Keratinocyte (primary cell): ENCODE measurements at regions not wholly inside any gene's neighbourhood (a gene's known extent, or its start where the extent isn't known, plus 50 kb on each side); places are given as distances from the start of the nearest gene placed in this dataset.

Experiments
- DNase-seq: peaks from one replicate; pipeline ENCODE4 v3.0.0-alpha.2; 2011; ENCODE audit warnings: low read depth, missing footprints, low spot score
- FAIRE-seq: peaks from 2 replicates; lab custom pipeline; 2011; peaks lifted over from hg19 to GRCh38; lab: Jason Lieb, UNC
- H2AFZ ChIP-seq: 2 replicates; pipeline ENCODE4 v1.6.0; 2012; ENCODE audit warnings: low read length, control low read depth, inconsistent platforms; ENCODE audit not compliant: control insufficient read depth
- H3K27ac ChIP-seq: 2 replicates; pipeline ENCODE4 v1.5.1; 2011; ENCODE audit warnings: low read length; ENCODE audit not compliant: control insufficient read depth, insufficient read depth
- H3K27me3 ChIP-seq: 3 replicates; pipeline ENCODE4 v1.6.0; 2011; ENCODE audit warnings: low read length; ENCODE audit not compliant: control insufficient read depth, insufficient read depth; ENCODE audit errors: extremely low read depth
- H3K36me3 ChIP-seq, 2 experiments: 2 replicates in 1 of 2; 3 replicates in 1 of 2; pipeline ENCODE4 v1.5.1; 2011; ENCODE audit warnings: low read length in 2 of 2, mild to moderate bottlenecking in 1 of 2; ENCODE audit not compliant: control insufficient read depth in 2 of 2, insufficient read depth in 2 of 2; ENCODE audit errors: extremely low read depth in 1 of 2
- H3K4me1 ChIP-seq: 3 replicates; pipeline ENCODE4 v1.5.1; 2011; ENCODE audit warnings: low read length; ENCODE audit not compliant: control insufficient read depth, insufficient read depth; ENCODE audit errors: extremely low read depth
- H3K4me2 ChIP-seq: 3 replicates; pipeline ENCODE4 v1.6.0; 2011; ENCODE audit warnings: low read depth, low read length; ENCODE audit not compliant: control insufficient read depth, insufficient read depth; ENCODE audit errors: extremely low read depth
- H3K4me3 ChIP-seq, 3 experiments: fragments of 200-600 bp in 1 of 3; sonication (generic) in 1 of 3; 2 replicates in 2 of 3; 3 replicates in 1 of 3; pipeline ENCODE4 v1.5.1; 2011 to 2016; ENCODE audit warnings: low read length in 3 of 3, mild to moderate bottlenecking in 3 of 3, control low read depth in 2 of 3, inconsistent platforms in 1 of 3, low read depth in 1 of 3, mixed read lengths in 1 of 3, mixed run types in 1 of 3, moderate library complexity in 1 of 3; ENCODE audit not compliant: control insufficient read depth in 2 of 3, insufficient read depth in 2 of 3; ENCODE audit errors: extremely low read depth in 1 of 3
- H3K79me2 ChIP-seq: 2 replicates; pipeline ENCODE4 v1.6.0; 2012; ENCODE audit warnings: low read length; ENCODE audit not compliant: control insufficient read depth, insufficient read depth
- H3K9ac ChIP-seq: 3 replicates; pipeline ENCODE4 v1.6.0; 2011; ENCODE audit warnings: low read length; ENCODE audit not compliant: control insufficient read depth, insufficient read depth; ENCODE audit errors: extremely low read depth
- H3K9me1 ChIP-seq: 3 replicates; pipeline ENCODE4 v1.6.0; 2011; ENCODE audit warnings: low read length; ENCODE audit not compliant: control insufficient read depth, insufficient read depth; ENCODE audit errors: extremely low read depth
- H3K9me3 ChIP-seq: 2 replicates; pipeline ENCODE4 v1.5.1; 2012; ENCODE audit warnings: low read depth, low read length; ENCODE audit not compliant: control insufficient read depth
- H4K20me1 ChIP-seq: 3 replicates; pipeline ENCODE4 v1.6.0; 2011; ENCODE audit warnings: low read length; ENCODE audit not compliant: control insufficient read depth, insufficient read depth; ENCODE audit errors: extremely low read depth
- CTCF ChIP-seq, 3 experiments: IDR thresholded peaks in 1 of 3; conservative IDR thresholded peaks in 1 of 3; optimal IDR thresholded peaks in 1 of 3; 2 replicates in 2 of 3; 3 replicates in 1 of 3; pipeline versions ENCODE3 to v1.5.1; 2011; ENCODE audit warnings: low read length in 3 of 3, mild to moderate bottlenecking in 3 of 3, moderate library complexity in 2 of 3, control low read depth in 1 of 3, inconsistent platforms in 1 of 3; ENCODE audit not compliant: insufficient read depth in 2 of 3; ENCODE audit errors: extremely low read depth in 1 of 3
- EZH2 ChIP-seq: IDR thresholded peaks from one replicate; pipeline ENCODE4 v1.6.1; 2012; ENCODE audit warnings: inconsistent platforms, mild to moderate bottlenecking, low read length, moderate library complexity
- dilution Hi-C: fragments of 300-500 bp; cut with MboI; formaldehyde crosslinking; loops from one replicate; pipeline ENCODE4 v1.7.0; 2020; ENCODE audit warnings: low sequenced_read_pairs; ENCODE audit not compliant: extremely low pct_ligation_motif_present

- no peak overlapping the region for H3K4me3 ChIP-seq
- H3K27ac ChIP-seq = no peak overlapping the region
- no peaks in the 10 kb centered on the region for H4K20me1 ChIP-seq
- TF ChIP-seq CTCF (optimal IDR thresholded peaks at IDR 0.05 in 1 of 3, IDR thresholded peaks at IDR 0.05 in 1 of 3, conservative IDR thresholded peaks at IDR 0.05 in 1 of 3; ENCODE audit: extremely low read depth in 1 of 3, insufficient read depth in 2 of 3, low read length in 3 of 3) = no peak
- no peak for TF ChIP-seq EZH2
- no peaks in the 10 kb centered on the region for H3K27me3 ChIP-seq
- DNase-seq = no peak
- no peak for FAIRE-seq
- H2AFZ ChIP-seq = no peak overlapping the region
- no peak overlapping the region for H3K9ac ChIP-seq
- no peaks in the 10 kb centered on the region for H3K9me3 ChIP-seq
- dilution Hi-C loops = no loop called here
- H3K79me2 ChIP-seq = no peaks in the 10 kb centered on the region
- no peak overlapping the region for H3K4me2 ChIP-seq
- no peaks in the 10 kb centered on the region for H3K4me1 ChIP-seq
- H3K9me1 ChIP-seq = no peaks in the 10 kb centered on the region
- H3K36me3 ChIP-seq = no peaks in the 10 kb centered on the region
Measured at GRCh38 chr2:157159221-157159934, 98.1 kb upstream of the GALNT5 start.

- no peaks in the 10 kb centered on the region for H3K27me3 ChIP-seq
- H3K79me2 ChIP-seq = no peaks in the 10 kb centered on the region
- H3K9me1 ChIP-seq = no peaks in the 10 kb centered on the region
- DNase-seq (no peak), FAIRE-seq (no peak)
- H3K36me3 ChIP-seq = no peaks in the 10 kb centered on the region
- no peak overlapping the region for H3K4me2 ChIP-seq
- H3K9me3 ChIP-seq = no peaks in the 10 kb centered on the region
- dilution Hi-C loops = no loop called here
- H3K4me3 ChIP-seq = no peak overlapping the region
- no peaks in the 10 kb centered on the region for H3K4me1 ChIP-seq
- no peak for TF ChIP-seq CTCF (optimal IDR thresholded peaks at IDR 0.05 in 1 of 3, IDR thresholded peaks at IDR 0.05 in 1 of 3, conservative IDR thresholded peaks at IDR 0.05 in 1 of 3; ENCODE audit: extremely low read depth in 1 of 3, insufficient read depth in 2 of 3, low read length in 3 of 3)
- no peak for TF ChIP-seq EZH2
- H2AFZ ChIP-seq = no peak overlapping the region
- H3K27ac ChIP-seq = no peak overlapping the region
- H3K9ac ChIP-seq = no peak overlapping the region
- H4K20me1 ChIP-seq = no peaks in the 10 kb centered on the region
Measured at GRCh38 chr2:157160111-157160510, 97.4 kb upstream of the GALNT5 start.
